ENCODE measurements at regions not wholly inside any gene's neighbourhood (a gene's known extent, or its start where the extent isn't known, plus 50 kb on each side); places are given as distances from the start of the nearest gene placed in this dataset.
"Not testable (repeated sequence)": the region's sequence is repeated elsewhere in the genome, so short reads cannot be mapped to it uniquely, and the experiment has no call there.

- Histone ChIP-seq H2BK5ac (ENCODE audit: low read depth, low read length, poor library complexity, severe bottlenecking) (no peak overlapping the region), H3K18ac (ENCODE audit: low read depth, low read length) (no peak overlapping the region), H3K9me1 (ENCODE audit: insufficient read depth, low read length) (no peaks in the 10 kb centered on the region), H3K14ac (replicated peaks; ENCODE audit: low read depth, low read length) (no peak overlapping the region), H3K27me3 (ENCODE audit: control insufficient read depth, insufficient read depth, low read length) (no peaks in the 10 kb centered on the region), H3K4me3 (ENCODE audit: insufficient read depth, low read depth, low read length) (no peak overlapping the region), H2BK20ac (ENCODE audit: low read depth, low read length) (no peak overlapping the region), H3K56ac (ENCODE audit: extremely low read depth, insufficient read depth, low read length) (no peak overlapping the region), H2AK5ac (ENCODE audit: low read depth, low read length) (no peak overlapping the region), H3K9ac (ENCODE audit: low read depth, low read length) (no peak overlapping the region), H4K5ac (ENCODE audit: low read depth, low read length) (no peak overlapping the region), H3K79me1 (ENCODE audit: low read depth in 1 of 2, low read length in 2 of 2) (no peaks in the 10 kb centered on the region), H3K27ac (ENCODE audit: insufficient read depth, low read length) (no peak overlapping the region), H3K4me2 (ENCODE audit: low read depth, low read length) (no peak overlapping the region), H3K23ac (ENCODE audit: low read depth, low read length) (no peak overlapping the region), H4K91ac (ENCODE audit: insufficient read depth, low read depth, low read length) (no peak overlapping the region), H4K8ac (ENCODE audit: low read depth in 2 of 2, low read length in 2 of 2) (no peak overlapping the region), H4K20me1 (ENCODE audit: insufficient read depth, low read length) (no peaks in the 10 kb centered on the region), H3K9me3 (ENCODE audit: control insufficient read depth, insufficient read depth, low read length) (no peaks in the 10 kb centered on the region), H3K4ac (ENCODE audit: low read depth, low read length) (no peak overlapping the region), H2AFZ (replicated peaks; ENCODE audit: low read length, poor library complexity) (no peak overlapping the region), H3K4me1 (ENCODE audit: control insufficient read depth, insufficient read depth, low read length) (no peaks in the 10 kb centered on the region), H3K36me3 (ENCODE audit: control insufficient read depth, insufficient read depth, low read length) (no peaks in the 10 kb centered on the region), H2AK9ac (replicated peaks; ENCODE audit: low read depth, low read length, poor library complexity) (no peak overlapping the region), H2BK120ac (ENCODE audit: low read depth, low read length) (no peak overlapping the region), H2BK15ac (ENCODE audit: low read depth, low read length) (no peak overlapping the region)
- ChIA-PET CTCF (no interaction called here), POLR2A (ENCODE audit: unreplicated experiment) (no interaction called here)
- ATAC-seq (ENCODE audit: low read depth): no peak
- no peak for DNase-seq
- intact Hi-C loops (cut with micrococcal nuclease): no loop called here
- WGBS, 2 experiments (ENCODE audit: extremely low coverage in 2 of 2, insufficient read length in 1 of 2): 33% methylated on average over 1 of the region's 5 CpGs; no CpG with 5 or more reads in 1 of the 2 experiments
- dilution Hi-C loops (cut with HindIII; ENCODE audit: low sequenced_read_pairs, unreplicated experiment): no loop called here
- TF ChIP-seq SMC3 (IDR thresholded peaks at IDR 0.05; ENCODE audit: low read depth, low read length): no peak
- TF ChIP-seq CHD1 (IDR thresholded peaks at IDR 0.05; ENCODE audit: low read depth, low read length): no peak
- no peak for TF ChIP-seq MAFK (IDR thresholded peaks at IDR 0.05; ENCODE audit: low read depth, low read length)
- TF ChIP-seq FOS (IDR thresholded peaks at IDR 0.05; ENCODE audit: low read depth, low read length): no peak
- in situ Hi-C loops (cut with MboI; ENCODE audit: low sequenced_read_pairs): no loop called here
- BruUV-seq (replicated peaks): no TSS peak
These were observed 83.6 kb upstream of the CHD6 start for GRCh38 chr20:41701588-41702348.

GRCh38 chr20:41699673-41700072, 81.5 kb upstream of the CHD6 start:
- BruUV-seq (replicated peaks): not testable (repeated sequence)

More at GRCh38 chr20:41699673-41700072, 81.5 kb upstream of the CHD6 start:
- H2AFZ ChIP-seq (replicated peaks; ENCODE audit: low read length, poor library complexity); H2BK15ac ChIP-seq (ENCODE audit: low read depth, low read length); H3K4me1 ChIP-seq (ENCODE audit: control insufficient read depth, insufficient read depth, low read length); H3K9me3 ChIP-seq (ENCODE audit: control insufficient read depth, insufficient read depth, low read length); H3K79me1 ChIP-seq (ENCODE audit: low read depth in 1 of 2, low read length in 2 of 2); H2BK120ac ChIP-seq (ENCODE audit: low read depth, low read length); ATAC-seq (ENCODE audit: low read depth); H3K9ac ChIP-seq (ENCODE audit: low read depth, low read length); H2BK20ac ChIP-seq (ENCODE audit: low read depth, low read length); H4K20me1 ChIP-seq (ENCODE audit: insufficient read depth, low read length); H2AK9ac ChIP-seq (replicated peaks; ENCODE audit: low read depth, low read length, poor library complexity); H3K27me3 ChIP-seq (ENCODE audit: control insufficient read depth, insufficient read depth, low read length); H3K14ac ChIP-seq (replicated peaks; ENCODE audit: low read depth, low read length); POLR2A ChIA-PET (ENCODE audit: unreplicated experiment); DNase-seq; H3K23ac ChIP-seq (ENCODE audit: low read depth, low read length); H3K4ac ChIP-seq (ENCODE audit: low read depth, low read length); H3K27ac ChIP-seq (ENCODE audit: insufficient read depth, low read length); H4K8ac ChIP-seq (ENCODE audit: low read depth in 2 of 2, low read length in 2 of 2); H3K36me3 ChIP-seq (ENCODE audit: control insufficient read depth, insufficient read depth, low read length); H3K4me2 ChIP-seq (ENCODE audit: low read depth, low read length); H4K5ac ChIP-seq (ENCODE audit: low read depth, low read length); H3K18ac ChIP-seq (ENCODE audit: low read depth, low read length); H2BK5ac ChIP-seq (ENCODE audit: low read depth, low read length, poor library complexity, severe bottlenecking); H3K9me1 ChIP-seq (ENCODE audit: insufficient read depth, low read length); H3K4me3 ChIP-seq (ENCODE audit: insufficient read depth, low read depth, low read length); in situ Hi-C loops (cut with MboI; ENCODE audit: low sequenced_read_pairs); H2AK5ac ChIP-seq (ENCODE audit: low read depth, low read length); dilution Hi-C loops (cut with HindIII; ENCODE audit: low sequenced_read_pairs, unreplicated experiment); H4K91ac ChIP-seq (ENCODE audit: insufficient read depth, low read depth, low read length); H3K56ac ChIP-seq (ENCODE audit: extremely low read depth, insufficient read depth, low read length); CTCF ChIA-PET: not testable (repeated sequence)
- 80% methylated on average over 1 of the region's 3 CpGs; no CpG with 5 or more reads in 1 of the 2 experiments for WGBS, 2 experiments (ENCODE audit: extremely low coverage in 2 of 2, insufficient read length in 1 of 2)
- intact Hi-C loops (cut with micrococcal nuclease): loop anchor here (10.0 kb wide), 3 partner anchors 215 to 525 kb away; partner anchors contain the start of gene LPIN3
